DOHH2 (cell line): ENCODE measurements at regions not wholly inside any gene's neighbourhood (a gene's known extent, or its start where the extent isn't known, plus 50 kb on each side); places are given as distances from the start of the nearest gene placed in this dataset.

ENCODE experiments used
- EZH2phosphoT487 ChIP-seq: fragments of 200-600 bp; sonication (generic); IDR thresholded peaks from 2 replicates; pipeline ENCODE4 v1.6.1; 2017; ENCODE audit warnings: borderline replicate concordance, mild to moderate bottlenecking, antibody characterized with exemption, low read length, moderate library complexity, mixed read lengths
- TF ChIP-seq, protein P1 (sequence below): fragments of 200-600 bp; sonication (generic); IDR thresholded peaks from one replicate; pipeline ENCODE4 v1.5.1; 2014; ENCODE audit warnings: antibody characterized with exemption, mild to moderate bottlenecking, low read depth, low read length; ENCODE audit not compliant: poor library complexity, severe bottlenecking

- TF ChIP-seq, protein P1, sequence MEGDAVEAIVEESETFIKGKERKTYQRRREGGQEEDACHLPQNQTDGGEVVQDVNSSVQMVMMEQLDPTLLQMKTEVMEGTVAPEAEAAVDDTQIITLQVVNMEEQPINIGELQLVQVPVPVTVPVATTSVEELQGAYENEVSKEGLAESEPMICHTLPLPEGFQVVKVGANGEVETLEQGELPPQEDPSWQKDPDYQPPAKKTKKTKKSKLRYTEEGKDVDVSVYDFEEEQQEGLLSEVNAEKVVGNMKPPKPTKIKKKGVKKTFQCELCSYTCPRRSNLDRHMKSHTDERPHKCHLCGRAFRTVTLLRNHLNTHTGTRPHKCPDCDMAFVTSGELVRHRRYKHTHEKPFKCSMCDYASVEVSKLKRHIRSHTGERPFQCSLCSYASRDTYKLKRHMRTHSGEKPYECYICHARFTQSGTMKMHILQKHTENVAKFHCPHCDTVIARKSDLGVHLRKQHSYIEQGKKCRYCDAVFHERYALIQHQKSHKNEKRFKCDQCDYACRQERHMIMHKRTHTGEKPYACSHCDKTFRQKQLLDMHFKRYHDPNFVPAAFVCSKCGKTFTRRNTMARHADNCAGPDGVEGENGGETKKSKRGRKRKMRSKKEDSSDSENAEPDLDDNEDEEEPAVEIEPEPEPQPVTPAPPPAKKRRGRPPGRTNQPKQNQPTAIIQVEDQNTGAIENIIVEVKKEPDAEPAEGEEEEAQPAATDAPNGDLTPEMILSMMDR: no peak
- no peak for TF ChIP-seq EZH2phosphoT487
Measured at GRCh38 chr1:234697015-234697414, 87.0 kb upstream of the IRF2BP2 start.
